SU-DHL-6 (cell line): ENCODE measurements at regions not wholly inside any gene's neighbourhood (a gene's known extent, or its start where the extent isn't known, plus 50 kb on each side); places are given as distances from the start of the nearest gene placed in this dataset.

ENCODE experiments used
- EZH2phosphoT487 ChIP-seq: fragments of 200-600 bp; sonication (generic), shearing (Covaris generic); conservative IDR thresholded peaks from 2 replicates; pipeline ENCODE4 v1.6.1; 2018; ENCODE audit warnings: mild to moderate bottlenecking, antibody characterized with exemption, low read length, moderate library complexity, mixed read lengths
- TF ChIP-seq, protein P1 (sequence below): fragments of 200-600 bp; sonication (generic); IDR thresholded peaks from one replicate; pipeline ENCODE4 v1.5.1; 2017; ENCODE audit warnings: antibody characterized with exemption, mild to moderate bottlenecking, low read length, moderate library complexity; ENCODE audit not compliant: insufficient read depth, poor library complexity, severe bottlenecking

DNA sequence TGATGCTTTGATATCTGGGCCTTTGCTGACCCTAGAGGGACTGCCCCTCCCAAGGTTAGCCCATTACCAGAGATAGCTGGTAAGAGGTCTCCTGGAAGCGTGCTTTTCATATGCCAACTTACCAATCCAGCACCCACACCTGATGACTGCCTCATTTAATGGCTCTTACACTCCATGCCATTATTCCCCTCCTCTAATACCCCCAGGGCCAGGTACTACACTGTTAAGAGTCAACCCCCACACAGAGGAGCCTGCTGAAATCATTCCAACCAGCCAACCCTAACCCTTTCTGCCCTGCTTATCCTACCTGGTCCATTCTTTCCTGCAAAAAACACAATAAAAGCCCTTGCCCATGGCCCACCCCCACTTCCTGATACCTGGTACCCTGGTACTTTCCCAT lies 736.8 kb upstream of the SLC35B3 start:
- TF ChIP-seq, protein P1, sequence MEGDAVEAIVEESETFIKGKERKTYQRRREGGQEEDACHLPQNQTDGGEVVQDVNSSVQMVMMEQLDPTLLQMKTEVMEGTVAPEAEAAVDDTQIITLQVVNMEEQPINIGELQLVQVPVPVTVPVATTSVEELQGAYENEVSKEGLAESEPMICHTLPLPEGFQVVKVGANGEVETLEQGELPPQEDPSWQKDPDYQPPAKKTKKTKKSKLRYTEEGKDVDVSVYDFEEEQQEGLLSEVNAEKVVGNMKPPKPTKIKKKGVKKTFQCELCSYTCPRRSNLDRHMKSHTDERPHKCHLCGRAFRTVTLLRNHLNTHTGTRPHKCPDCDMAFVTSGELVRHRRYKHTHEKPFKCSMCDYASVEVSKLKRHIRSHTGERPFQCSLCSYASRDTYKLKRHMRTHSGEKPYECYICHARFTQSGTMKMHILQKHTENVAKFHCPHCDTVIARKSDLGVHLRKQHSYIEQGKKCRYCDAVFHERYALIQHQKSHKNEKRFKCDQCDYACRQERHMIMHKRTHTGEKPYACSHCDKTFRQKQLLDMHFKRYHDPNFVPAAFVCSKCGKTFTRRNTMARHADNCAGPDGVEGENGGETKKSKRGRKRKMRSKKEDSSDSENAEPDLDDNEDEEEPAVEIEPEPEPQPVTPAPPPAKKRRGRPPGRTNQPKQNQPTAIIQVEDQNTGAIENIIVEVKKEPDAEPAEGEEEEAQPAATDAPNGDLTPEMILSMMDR = no peak
- no peak for TF ChIP-seq EZH2phosphoT487
